Hematopoietic multipotent progenitor cell treated with erythropoietin and hydrocortisone succinate and interleukin-3 and kit ligand, for 4 days (in vitro differentiated cells): ENCODE measurements at regions not wholly inside any gene's neighbourhood (a gene's known extent, or its start where the extent isn't known, plus 50 kb on each side); places are given as distances from the start of the nearest gene placed in this dataset.

ENCODE experiments used
- DNase-seq: peaks from one replicate; pipeline ENCODE4 v3.0.0-alpha.2; 2015

DNA sequence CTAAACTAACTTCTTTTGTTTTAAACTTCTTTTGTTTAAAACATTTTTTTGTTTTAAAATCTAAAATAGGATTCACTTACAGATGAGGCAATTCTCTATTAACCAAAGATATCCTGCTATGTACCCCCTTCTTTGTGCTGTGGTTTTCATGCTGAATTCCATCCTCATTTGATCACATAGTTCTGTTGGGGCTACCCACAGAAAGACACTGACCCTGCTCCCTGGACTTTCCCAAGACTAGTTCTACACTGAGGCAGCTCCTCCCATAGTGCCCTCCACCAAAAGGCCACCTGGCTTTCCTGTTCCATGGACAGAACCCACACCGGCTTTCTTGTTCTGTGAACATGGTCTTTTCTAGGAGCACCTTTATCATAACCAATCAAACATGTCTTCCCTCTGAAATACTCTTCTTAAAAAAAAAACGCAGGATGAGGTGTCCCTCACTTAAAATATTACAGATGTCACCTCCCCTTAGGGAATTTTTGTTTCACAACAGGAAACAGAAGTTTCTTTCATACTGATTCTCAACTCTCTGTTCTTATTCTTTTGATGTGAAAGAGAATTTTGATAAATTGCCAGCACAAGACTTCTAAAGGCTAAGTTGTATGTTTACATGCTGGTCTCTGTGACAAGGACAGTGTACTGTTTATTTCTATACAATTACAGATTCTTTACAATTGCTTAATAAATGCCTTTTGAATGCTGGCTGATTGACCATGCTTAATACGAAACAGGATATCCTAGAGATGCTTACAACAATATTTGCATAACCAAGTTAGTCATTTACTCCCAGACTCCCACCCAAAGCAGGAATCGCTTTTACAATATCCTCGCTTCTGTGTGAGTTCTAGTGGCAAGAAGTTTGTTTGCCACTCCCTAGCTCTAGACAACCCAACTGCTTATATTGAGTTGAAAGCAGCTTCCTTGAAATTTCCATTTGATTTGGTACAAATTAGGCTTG, 300.4 kb downstream of the DTWD2 start:
- DNase-seq, result no peak

DNA sequence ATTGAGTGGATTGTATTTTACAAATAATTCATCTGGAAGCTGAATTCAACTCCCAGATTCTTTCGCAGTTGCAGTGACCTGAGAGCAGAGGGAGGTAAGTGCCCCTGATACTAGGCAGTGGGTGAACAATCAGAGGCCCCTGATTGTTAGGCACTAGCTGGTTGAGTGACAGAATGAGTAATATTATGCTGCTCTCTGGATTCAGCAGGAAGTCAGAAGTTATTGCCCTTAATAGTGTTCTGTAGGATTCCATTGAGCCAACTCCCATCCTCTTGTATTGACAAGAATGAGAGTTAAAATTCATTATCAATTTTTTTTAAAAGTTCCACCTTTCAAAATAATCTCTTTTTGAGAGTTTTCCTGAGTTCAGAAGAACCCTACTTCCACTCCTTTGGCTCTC, 301.2 kb downstream of the DTWD2 start:
- DNase-seq, result no peak

DNA sequence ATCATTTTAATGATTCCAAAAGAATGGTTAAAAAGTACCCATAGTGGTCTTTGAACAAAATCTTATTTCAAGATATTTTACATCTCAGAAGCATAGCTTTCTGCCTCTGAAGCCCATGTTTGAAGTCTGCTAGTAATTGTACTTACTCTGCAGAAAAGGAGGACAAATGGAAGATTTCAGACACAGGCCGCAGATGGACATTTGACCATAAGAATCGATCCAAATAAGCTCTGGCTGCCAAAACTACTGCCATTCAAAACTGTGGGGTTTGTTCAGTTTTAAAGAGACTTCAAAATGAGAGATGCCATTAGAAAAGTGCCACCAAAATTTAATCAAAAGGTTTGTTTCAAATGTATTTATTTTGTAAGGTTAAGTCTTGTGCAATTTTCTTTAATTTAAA, 306.7 kb downstream of the DTWD2 start:
- no peak for DNase-seq

DNA sequence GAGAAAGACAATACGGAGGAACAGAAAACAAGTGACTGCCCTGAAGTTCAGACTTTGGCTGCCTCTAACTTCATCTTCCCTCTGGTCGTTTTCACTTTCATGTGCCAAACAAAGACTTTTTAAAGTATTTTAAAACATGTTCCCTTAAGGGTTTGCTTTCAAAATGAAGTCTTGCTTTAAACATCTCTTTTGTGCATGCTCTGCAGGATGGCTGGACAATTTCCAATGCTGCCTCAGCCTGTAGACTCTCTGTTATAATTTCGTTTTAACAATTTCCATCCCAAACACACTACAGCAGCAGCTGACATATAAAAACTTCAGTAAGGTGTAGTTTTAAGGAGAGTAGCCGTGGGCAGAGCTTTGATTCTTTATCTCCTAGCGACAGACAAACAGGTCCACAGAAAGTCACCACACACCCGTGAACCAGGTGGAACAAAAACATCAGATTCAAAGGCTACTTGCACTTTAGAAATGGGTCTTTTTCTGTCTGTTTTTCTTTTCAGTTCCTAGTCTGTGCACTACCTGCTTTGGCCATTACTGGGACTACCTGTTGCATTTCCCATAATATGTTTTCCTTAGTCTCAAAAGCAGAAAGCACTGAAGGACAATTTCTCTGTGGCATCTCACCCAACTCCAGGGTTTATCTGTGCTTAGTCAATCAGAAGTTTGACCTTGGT, 308.9 kb downstream of the DTWD2 start:
- DNase-seq, result no peak

DNA sequence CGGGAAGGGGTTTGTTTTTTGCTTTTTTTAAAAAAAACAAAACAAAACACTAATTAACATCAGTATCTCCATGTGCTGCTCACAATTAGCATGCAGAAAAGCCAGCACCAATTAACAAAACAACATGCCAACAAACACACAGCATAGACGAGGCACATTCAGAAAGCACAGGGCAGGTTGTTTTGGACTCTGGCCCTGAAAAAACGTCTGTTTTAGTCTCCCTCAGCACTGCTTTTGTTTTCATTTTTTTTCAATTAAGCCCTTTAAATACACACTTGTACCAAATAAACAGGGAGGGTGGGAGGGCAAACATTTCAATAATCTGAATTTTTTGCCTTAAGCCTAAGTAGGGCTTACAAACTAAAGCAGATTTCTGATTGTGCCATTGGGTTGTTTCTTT, 309.6 kb downstream of the DTWD2 start:
- DNase-seq, result no peak

DNA sequence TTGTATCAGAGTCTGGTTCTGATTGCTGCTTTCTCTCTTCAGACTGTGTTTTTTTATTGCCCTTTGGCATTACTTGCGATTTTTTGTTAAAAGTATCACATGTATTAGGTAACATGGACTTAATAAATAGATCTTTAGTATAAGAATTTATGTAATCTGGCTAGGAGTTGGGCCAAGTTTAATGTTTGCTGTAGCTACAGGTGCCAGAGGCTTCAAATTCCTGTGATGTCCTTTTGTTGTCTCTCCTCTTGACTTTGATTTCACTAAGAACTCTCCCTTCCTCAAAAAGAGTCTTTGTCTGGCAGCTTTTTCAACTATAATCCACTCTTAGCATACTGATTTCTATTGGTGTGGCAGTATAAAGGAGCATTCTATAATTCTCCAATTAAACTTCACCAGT, 313.1 kb downstream of the DTWD2 start:
- no peak for DNase-seq

DNA sequence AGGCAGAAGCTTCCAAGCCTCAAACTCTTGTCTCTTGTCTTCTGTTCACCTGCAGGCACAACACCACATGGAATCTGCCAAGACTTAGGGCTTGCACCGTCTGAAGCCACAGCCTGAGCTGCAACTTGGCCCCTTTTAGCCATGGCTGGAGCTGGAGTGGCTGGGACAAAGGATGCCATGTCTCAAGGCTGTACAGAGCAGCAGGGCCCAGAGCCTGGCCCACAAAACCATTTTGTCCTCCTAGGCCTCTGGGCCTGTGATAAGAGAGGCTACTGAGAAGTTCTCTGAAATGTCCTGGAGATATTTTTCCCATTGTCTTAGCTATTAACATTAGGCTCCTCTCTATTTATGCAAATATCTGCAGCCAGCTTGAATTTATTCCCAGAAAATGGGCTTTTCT, 330.8 kb downstream of the DTWD2 start:
- no peak for DNase-seq

DNA sequence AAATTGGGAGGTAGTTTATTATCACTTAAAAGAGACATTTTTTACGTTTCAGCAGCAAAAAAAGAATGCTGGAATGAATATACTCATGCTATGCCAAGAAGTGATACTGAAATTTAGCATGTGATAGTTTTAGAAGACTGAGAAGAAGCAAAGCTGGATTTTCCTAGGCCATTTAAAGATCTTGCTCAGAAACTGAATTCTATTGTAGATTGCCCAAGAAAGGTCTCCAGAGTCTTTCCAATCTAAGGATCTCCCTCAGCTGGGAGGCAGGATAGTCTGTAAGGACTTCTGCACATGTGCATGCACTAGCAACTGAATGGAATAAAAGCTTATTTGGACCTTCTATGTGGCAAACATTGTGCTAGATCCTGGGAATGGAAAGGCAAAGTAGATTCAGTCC, 334.5 kb downstream of the DTWD2 start:
- no peak for DNase-seq

DNA sequence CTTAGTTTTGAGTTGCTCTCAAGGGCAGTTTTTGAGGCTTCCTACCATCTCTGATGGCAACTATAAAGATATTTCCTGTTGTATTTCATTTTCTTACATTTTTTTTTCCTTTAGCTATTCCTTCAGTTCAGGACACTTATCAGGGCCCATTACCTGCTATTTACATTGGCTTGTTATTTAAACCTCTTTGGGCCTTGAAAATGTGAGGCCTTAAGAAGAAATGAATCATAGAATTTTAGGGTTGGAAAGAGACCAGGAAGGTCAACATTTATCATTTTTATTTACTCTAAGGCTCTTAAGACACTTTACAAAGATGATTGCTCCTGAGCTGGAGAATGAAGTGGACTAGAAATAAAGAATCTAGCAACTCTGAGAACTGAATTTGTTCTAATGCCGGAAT, 335.2 kb downstream of the DTWD2 start:
- DNase-seq, result no peak

DNA sequence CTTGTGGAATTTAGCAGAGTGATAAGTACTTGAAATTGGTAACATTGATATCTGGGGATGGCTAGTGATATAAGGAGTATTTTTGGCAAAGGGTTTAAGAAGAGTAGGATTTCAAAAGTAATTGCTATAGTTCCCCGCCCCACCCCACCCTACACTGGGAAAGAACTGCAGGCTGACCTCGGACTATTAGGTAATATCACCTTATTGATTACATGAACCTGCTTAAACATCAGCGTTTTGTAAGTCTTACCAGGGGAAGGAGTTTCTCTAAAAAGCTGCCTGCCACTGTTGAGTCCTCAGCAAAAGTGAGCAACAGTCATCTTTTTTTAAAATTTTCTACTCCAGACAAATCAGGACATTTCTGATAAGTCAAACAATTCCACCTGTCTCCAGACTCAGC, 337.3 kb downstream of the DTWD2 start:
- no peak for DNase-seq

DNA sequence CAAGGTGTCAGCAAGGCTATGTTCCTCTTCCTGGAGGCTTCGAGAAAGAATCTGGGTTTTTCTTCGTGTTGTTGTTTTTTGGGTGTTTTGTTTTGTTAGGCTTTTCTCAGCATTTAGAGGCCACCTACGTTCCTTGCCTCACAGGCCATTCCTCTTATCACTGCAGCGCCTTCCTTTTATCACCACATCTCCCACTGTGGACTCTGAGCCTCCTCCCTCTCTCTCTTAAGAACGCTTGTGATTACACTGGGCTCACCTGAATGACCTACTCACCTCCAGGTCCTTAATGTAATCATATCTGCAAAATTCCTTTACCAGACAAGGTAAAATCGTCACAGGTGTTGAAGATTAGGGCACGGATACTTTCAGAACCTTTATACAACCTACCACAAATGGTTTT, 340.8 kb downstream of the DTWD2 start:
- no peak for DNase-seq

DNA sequence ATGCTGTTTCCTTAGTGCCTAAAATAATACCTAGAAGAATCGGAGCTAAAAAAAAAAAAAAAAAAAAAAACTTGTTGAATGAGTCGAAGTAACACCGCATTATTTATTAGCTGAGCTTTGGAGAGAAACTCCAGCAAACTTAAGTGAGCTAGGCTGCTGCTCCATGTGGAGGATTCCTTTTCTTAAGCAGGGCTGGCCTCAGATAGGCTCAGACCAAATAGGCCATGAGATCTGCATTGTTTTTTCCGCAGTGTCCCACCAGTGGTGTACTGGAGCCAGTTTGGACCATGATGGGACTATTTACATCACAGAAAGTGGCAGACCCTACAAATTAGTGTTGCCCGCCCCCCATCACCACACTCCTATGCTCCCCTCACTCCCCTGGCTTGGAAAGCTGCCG, 341.4 kb downstream of the DTWD2 start:
- DNase-seq, result no peak

DNA sequence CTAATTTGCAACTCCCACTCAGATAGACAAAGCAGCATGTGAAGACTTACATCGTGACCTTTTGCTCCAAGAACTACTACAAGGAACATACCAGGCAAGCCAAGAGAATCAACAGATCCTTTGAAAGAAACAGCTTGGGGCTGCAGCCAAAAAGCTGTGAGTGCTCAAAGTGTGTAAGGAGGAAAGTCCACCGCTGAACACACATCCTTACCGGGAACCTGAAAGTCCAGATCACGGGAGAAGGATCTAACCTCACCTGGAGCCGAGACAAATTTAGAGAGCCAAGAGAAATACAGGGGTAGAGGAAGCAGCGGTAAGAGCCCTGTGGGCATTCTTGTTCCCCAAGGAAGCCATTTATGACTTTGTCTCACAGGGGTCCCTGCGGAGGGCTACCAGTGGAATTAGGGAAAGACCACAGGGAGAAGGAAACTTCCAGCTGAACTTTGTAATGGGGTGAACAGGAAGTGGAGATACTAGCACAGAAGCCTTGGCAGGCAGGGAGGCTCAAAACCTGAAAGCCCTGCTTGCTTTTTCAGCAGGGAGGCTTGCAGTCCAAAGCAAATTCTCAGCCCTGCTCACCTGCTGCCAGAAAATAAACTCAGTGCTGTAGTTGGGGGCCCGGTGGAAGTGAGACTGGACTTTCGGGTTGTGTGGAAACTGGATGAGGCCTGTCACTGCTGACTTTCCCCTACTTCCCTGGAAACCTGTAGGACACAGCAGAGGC, 350.2 kb downstream of the DTWD2 start:
- DNase-seq, result no peak

DNA sequence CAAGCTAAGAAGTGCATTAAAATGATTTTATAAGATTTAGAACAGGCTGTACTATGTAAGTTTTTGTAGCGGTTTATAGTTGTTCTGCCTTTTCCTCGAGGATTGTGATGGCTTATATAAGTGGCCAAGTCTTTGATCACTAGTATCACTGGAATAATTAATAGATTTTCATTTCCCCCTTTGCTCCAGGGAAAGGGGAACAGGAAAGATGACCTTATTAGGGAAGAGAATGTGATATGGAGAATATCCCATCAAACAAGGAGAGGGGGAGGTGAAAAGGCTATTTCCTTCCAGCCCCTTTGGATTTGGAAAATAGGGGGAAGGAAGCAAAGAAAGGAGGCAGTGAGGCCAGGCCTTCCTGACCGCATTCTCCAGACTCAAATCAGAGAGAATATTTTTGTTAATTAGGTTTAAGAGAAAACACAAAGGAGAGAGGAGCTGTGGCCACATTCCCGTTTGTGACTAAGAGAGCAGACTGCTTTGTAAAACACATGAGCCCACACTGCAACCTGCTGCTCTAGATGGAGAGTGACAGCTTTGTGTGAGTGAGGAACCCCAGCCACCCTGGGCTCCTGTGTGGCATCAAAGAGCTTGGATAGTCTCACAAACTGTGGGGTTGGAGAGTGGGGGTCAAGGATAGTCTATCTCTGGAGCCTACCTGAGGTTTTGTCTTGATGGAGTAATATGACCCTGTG, 359.5 kb downstream of the DTWD2 start:
- no peak for DNase-seq

DNA sequence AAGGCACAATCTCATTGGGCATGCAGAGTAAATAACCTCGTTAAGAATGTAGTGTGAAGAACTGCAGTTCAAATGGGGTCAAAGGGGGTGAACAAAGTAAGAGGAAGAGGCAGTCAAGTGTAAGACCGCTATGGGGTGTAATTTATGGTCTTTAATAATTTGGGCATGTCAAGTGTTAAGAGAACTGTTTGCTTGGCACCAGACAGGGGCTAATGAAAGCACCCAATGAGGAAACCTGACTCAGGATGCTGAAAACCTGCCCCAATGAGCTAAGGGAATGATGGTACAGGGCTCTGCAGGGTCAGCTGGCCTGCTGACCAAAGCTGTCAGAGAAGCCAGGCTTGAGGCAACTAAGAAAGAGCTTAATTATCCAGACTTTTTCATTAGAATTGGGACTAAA, 368.1 kb downstream of the DTWD2 start:
- DNase-seq, result no peak

DNA sequence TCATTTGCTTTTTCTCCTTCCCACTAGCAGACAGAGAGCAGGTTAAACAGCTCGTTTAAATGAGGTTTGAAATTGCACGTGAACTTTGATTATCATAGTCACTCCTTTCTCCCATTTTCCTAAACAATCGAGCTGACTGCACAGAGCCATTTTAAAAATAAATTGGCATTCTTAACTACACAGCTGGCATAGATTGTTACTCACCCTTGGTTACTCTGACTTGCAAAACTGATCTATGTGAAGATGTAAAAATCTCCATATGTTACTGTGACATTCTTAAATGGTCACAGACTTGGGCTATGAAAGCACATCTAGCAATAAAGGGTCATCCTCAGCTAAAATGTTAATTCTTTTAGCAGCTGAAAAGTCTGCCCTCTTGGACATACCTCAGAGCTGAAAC, 368.5 kb downstream of the DTWD2 start:
- no peak for DNase-seq

DNA sequence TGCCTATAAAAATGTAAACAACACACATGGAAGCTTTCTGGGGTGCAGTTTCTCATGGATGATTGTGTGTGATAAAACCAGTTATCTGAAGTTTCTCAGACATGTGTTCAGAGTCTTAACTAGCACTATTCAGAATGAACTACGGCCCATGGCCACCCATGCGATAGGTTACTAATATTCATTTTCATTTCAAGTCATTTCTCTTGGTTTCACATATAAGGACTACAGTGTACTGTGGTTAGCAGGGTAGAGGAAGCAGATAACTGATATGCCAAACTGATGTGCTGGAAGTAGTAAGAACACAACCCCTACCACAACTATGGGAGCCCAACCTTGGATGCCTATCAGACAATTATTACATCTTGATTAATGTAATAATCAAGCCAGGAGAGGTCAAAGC, 372.1 kb downstream of the DTWD2 start:
- DNase-seq, result peak; percentile 3

DNA sequence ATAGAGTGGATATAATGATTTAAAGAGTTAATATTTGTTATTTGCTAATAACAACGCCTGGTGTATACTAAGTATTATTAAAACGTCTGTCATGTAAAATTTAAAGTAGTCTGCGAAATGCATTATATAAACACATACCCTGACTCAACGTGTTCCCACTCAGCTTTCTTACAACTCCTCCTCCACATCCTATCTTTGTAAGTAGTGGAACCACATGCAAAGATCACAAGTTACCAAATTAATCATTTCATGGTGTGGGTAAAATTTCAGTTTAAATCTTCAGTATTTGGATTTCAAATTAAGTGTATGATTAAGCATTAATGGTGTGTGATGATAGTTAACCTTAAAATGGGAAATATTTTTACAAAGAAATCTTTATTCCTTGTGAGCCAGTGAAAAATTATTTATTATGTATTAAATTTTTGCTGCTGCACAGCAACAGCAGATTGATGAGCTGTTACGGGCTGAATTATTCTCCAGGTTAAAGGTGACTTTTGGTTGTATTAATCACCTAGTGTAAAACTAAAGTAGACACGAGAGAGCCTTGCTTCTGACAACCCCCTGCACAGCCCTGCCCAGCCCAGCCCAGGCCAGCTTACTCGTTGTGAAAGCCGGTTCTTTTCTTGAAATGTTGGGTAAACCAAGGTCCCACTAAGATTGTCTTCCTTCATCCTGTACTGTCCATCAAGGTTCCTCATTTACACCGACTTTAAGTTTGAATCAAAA, 373.5 kb downstream of the DTWD2 start:
- DNase-seq, result no peak

DNA sequence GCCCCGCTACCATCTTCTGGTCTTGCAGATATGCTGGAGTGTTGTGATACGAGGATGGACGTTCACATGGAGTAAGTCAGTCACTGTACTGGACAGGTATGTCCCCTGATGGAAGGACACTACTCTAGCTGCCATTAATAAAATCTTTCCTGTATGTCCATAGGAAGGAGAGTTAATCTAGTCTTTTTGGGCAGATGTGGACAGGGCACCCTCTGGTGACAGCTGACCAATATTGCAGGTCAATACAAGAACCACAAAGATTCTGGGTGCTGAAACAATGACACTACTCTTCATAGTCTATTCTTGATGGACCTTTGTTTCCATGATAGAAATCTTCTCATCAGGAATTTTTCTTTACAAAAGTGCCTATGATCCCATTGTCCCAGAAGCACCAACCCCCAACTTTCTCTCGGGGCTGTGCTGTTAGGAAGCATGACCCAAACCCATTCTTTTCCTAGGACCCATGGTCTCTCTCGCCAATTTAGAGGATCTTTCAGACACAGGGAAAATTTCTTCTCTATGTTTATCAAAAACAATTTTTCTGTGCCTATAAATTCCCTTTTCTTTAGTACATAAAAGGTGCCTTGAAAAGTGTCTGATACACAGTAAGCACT, 376.9 kb downstream of the DTWD2 start:
- DNase-seq, result peak; percentile 51

DNA sequence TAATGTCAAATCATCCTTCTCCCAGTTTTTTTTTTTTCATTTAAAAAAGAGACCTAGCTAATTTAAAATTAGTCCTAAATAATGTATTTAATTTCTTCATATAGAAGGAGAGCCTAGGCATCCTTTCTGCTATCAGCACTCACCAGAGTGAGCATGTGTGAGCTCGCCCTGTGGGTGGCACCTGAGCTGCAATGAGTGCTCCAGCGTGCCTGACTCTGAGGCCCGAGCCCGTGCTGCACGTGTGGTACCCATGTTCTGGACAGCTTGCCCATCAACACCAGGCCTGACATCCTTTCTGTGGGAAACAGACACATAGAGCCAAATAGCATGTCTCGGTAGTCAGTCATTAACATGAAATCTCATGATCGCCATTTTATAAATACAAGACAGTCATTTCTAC, 381.4 kb downstream of the DTWD2 start:
- no peak for DNase-seq

DNA sequence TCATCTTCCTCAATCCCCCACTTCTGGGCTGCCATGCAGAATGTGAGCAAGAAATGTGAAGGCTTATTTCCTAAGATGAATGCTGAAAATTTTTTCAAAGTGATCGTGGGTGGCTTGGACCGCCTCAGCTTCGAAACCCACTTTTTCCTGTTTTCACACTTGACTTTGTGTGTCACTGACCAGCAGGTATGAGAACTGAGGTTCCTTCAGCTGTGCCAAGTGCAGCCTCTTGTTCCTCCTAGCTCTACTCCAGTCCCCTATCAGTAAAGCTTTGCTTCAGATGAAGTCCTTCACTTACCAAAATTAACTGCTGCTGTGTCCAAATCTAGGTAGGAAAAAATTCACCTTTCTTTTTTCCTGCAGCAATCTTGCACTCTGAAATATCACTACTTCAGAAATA, 382.6 kb downstream of the DTWD2 start:
- no peak for DNase-seq

DNA sequence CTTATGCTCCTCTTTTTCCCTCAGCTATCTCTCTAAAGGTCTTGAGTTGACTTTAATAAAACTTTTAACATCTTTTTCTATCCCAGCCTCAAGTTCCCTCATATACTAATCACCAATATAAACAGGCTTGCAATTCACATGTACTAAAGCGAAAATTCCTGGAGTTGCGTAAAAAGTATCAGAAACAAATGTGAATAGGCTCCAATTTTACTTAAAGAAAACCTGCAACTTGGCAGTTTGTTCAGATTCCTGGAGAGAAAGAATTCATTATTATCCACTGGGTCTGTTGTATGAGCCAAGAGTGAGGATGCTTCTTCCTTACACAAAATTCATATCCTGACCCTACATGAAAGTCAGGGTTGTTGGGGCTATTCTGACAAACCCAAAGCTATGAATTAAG, 384.2 kb downstream of the DTWD2 start:
- no peak for DNase-seq
